NB4 (cell line): ENCODE measurements at regions not wholly inside any gene's neighbourhood (a gene's known extent, or its start where the extent isn't known, plus 50 kb on each side); places are given as distances from the start of the nearest gene placed in this dataset.
"Not testable (repeated sequence)": the region's sequence is repeated elsewhere in the genome, so short reads cannot be mapped to it uniquely, and the experiment has no call there.

Experiments used
- MYC ChIP-seq: IDR thresholded peaks from 2 replicates; pipeline ENCODE4 v1.6.1; 2011; ENCODE audit warnings: low read depth, low read length
- POLR2A ChIP-seq: IDR thresholded peaks from 2 replicates; pipeline ENCODE4 v1.6.1; 2011; ENCODE audit warnings: mild to moderate bottlenecking; ENCODE audit not compliant: insufficient read length; ENCODE audit errors: extremely low read depth
- TF ChIP-seq, protein P1 (sequence below): IDR thresholded peaks from one replicate; pipeline ENCODE4 v1.5.1; 2012; ENCODE audit warnings: low read depth, low read length
- TF ChIP-seq, protein P2 (sequence below): IDR thresholded peaks from 2 replicates; pipeline ENCODE4 v1.6.1; 2011; ENCODE audit warnings: low read depth, low read length

DNA sequence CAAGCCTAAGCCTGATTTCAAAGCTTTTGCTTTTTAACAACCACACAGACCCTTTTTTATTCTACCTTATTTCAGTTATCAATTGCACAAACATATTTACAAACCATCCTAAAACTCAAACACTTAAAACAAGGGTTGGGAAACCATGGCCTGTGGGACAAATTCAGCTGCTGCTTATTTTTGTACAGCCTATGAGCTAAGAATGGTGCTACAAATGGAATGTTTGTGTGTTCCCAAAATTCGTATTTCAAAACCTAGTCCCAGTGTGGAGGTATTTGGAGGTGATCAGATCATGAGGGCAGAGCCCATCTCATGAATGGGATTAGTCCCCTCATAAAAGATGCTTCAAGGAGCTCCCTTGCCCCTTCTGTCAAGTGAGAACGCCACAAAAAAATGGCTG, 51.1 kb upstream of the MTLN start:
- not testable (repeated sequence) for TF ChIP-seq POLR2A, MYC
- TF ChIP-seq, protein P1, sequence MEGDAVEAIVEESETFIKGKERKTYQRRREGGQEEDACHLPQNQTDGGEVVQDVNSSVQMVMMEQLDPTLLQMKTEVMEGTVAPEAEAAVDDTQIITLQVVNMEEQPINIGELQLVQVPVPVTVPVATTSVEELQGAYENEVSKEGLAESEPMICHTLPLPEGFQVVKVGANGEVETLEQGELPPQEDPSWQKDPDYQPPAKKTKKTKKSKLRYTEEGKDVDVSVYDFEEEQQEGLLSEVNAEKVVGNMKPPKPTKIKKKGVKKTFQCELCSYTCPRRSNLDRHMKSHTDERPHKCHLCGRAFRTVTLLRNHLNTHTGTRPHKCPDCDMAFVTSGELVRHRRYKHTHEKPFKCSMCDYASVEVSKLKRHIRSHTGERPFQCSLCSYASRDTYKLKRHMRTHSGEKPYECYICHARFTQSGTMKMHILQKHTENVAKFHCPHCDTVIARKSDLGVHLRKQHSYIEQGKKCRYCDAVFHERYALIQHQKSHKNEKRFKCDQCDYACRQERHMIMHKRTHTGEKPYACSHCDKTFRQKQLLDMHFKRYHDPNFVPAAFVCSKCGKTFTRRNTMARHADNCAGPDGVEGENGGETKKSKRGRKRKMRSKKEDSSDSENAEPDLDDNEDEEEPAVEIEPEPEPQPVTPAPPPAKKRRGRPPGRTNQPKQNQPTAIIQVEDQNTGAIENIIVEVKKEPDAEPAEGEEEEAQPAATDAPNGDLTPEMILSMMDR, result not testable (repeated sequence)
- TF ChIP-seq, protein P2, sequence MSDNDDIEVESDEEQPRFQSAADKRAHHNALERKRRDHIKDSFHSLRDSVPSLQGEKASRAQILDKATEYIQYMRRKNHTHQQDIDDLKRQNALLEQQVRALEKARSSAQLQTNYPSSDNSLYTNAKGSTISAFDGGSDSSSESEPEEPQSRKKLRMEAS, result not testable (repeated sequence)
